ENCODE measurements at regions not wholly inside any gene's neighbourhood (a gene's known extent, or its start where the extent isn't known, plus 50 kb on each side); places are given as distances from the start of the nearest gene placed in this dataset.

DNA sequence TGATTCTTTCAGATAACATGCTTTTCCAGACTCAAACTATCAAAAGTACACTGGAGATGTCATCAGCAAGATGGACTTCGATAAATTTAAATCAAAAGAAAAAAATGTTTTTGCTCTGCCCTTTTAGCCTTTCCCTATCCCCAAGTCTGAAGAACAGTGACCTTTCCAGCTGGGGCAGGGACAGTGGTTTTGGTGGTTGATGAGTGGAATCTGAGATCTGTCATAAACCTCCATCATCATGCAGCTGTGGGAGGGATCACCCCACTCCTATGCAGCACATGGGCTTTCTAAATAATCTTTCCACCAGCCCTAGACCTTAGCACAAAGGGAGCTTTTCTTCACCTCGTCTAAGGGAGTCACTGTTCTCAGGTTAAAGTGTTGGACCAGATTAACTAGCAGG lies 869.5 kb upstream of the SOX9 start:
- H2BK120ac ChIP-seq (replicated peaks; ENCODE audit: low read depth, low read length), result no peak overlapping the region

More for the DNA sequence above, 869.5 kb upstream of the SOX9 start:
- H4K5ac ChIP-seq (ENCODE audit: insufficient read length, low read depth, low read length), result no peak overlapping the region
- H2BK20ac ChIP-seq (ENCODE audit: low read length), result no peak overlapping the region
- 100% methylated on average over 1 of the region's 2 CpGs; no CpG with 5 or more reads in 1 of the 2 experiments for WGBS, 2 experiments (ENCODE audit: extremely low coverage in 1 of 2, insufficient coverage in 1 of 2, insufficient read length in 1 of 2, insufficient replicate concordance in 2 of 2, low coverage in 1 of 2, low lambda C conversion rate in 2 of 2, missing lambda C conversion rate in 1 of 2)
- no peak overlapping the region for H3K4me2 ChIP-seq (ENCODE audit: insufficient read depth in 1 of 2, low read depth in 2 of 2, low read length in 2 of 2)
- no peak overlapping the region for H3K27ac ChIP-seq (ENCODE audit: low read depth, low read length)
- no peak overlapping the region for H4K91ac ChIP-seq (replicated peaks; ENCODE audit: insufficient read length, low read length)
- H3K9me3 ChIP-seq (ENCODE audit: insufficient read depth in 2 of 2, low read depth in 1 of 2, low read length in 1 of 2), result no peaks in the 10 kb centered on the region
- no peak overlapping the region for H3K14ac ChIP-seq (ENCODE audit: insufficient read length)
- no peaks in the 10 kb centered on the region for H3K27me3 ChIP-seq (replicated peaks in 1 of 4; ENCODE audit: control insufficient read depth in 3 of 4, extremely low read depth in 1 of 4, insufficient read depth in 3 of 4, low read length in 3 of 4)
- H3K23me2 ChIP-seq (ENCODE audit: low read depth, low read length), result no peaks in the 10 kb centered on the region
- H3K56ac ChIP-seq (replicated peaks; ENCODE audit: insufficient read length, low read depth, low read length), result no peak overlapping the region
- no peaks in the 10 kb centered on the region for H4K20me1 ChIP-seq (replicated peaks in 1 of 2; ENCODE audit: control insufficient read depth in 1 of 2, insufficient read depth in 2 of 2, low read length in 2 of 2)
- H3K23ac ChIP-seq (ENCODE audit: insufficient read length), result no peak overlapping the region
- no peaks in the 10 kb centered on the region for H3K4me1 ChIP-seq (replicated peaks in 1 of 4; ENCODE audit: control insufficient read depth in 3 of 4, insufficient read depth in 4 of 4, low read length in 3 of 4)
- H2BK12ac ChIP-seq (ENCODE audit: low read depth, low read length), result no peak overlapping the region
- DNase-seq (ENCODE audit: low read depth in 1 of 2, low spot score in 2 of 2) (no peak), FAIRE-seq (no peak)
- no peak overlapping the region for H3K4ac ChIP-seq (replicated peaks; ENCODE audit: insufficient read length, low read depth, low read length)
- POLR2A ChIA-PET (ENCODE audit: partially characterized antibody), result no interaction called here
- TF ChIP-seq ZNF274 (IDR thresholded peaks at IDR 0.05; ENCODE audit: borderline replicate concordance, extremely low read depth, low read length) (no peak), CTBP2 (IDR thresholded peaks at IDR 0.05; ENCODE audit: borderline replicate concordance, insufficient read depth, insufficient read length, low read length) (no peak), NANOG (IDR thresholded peaks at IDR 0.05; ENCODE audit: insufficient read depth, low read depth, low read length, poor library complexity, severe bottlenecking) (no peak)
- TF ChIP-seq, protein P1, sequence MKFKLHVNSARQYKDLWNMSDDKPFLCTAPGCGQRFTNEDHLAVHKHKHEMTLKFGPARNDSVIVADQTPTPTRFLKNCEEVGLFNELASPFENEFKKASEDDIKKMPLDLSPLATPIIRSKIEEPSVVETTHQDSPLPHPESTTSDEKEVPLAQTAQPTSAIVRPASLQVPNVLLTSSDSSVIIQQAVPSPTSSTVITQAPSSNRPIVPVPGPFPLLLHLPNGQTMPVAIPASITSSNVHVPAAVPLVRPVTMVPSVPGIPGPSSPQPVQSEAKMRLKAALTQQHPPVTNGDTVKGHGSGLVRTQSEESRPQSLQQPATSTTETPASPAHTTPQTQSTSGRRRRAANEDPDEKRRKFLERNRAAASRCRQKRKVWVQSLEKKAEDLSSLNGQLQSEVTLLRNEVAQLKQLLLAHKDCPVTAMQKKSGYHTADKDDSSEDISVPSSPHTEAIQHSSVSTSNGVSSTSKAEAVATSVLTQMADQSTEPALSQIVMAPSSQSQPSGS (IDR thresholded peaks at IDR 0.05; ENCODE audit: low read length), result no peak
- no peak overlapping the region for H2BK5ac ChIP-seq (ENCODE audit: low read depth, low read length)
- no peak overlapping the region for H2AFZ ChIP-seq (ENCODE audit: low read length)
- H3K9ac ChIP-seq (replicated peaks in 1 of 4; ENCODE audit: extremely low read depth in 1 of 4, low read depth in 3 of 4, low read length in 3 of 4), result no peak overlapping the region
- no peak overlapping the region for H2AK5ac ChIP-seq (ENCODE audit: low read depth, low read length)
- H3K79me2 ChIP-seq (ENCODE audit: control insufficient read depth in 1 of 2, insufficient read depth in 2 of 2, low read length in 2 of 2), result no peaks in the 10 kb centered on the region
- no peak overlapping the region for H3K18ac ChIP-seq (ENCODE audit: extremely low read depth, low read length)
- no peaks in the 10 kb centered on the region for H3K36me3 ChIP-seq (ENCODE audit: control insufficient read depth in 2 of 4, insufficient read depth in 4 of 4, low read length in 3 of 4)
- no peak overlapping the region for H4K8ac ChIP-seq (ENCODE audit: extremely low read depth, insufficient read depth, low read length)
- no peaks in the 10 kb centered on the region for H3K79me1 ChIP-seq (ENCODE audit: low read depth, low read length)
- H3K4me3 ChIP-seq (ENCODE audit: extremely low read depth in 1 of 4, insufficient read depth in 2 of 4, low read depth in 3 of 4, low read length in 4 of 4), result no peak overlapping the region
- CTCF ChIA-PET (ENCODE audit: partially characterized antibody), result interaction anchor here (1.2 kb wide), 1 partner anchor 12 kb away, joined by 3 read pairs; no protein-coding TSS in a partner anchor
- H2BK15ac ChIP-seq (ENCODE audit: low read length), result no peak overlapping the region
